Loucy (cell line): ENCODE measurements at regions not wholly inside any gene's neighbourhood (a gene's known extent, or its start where the extent isn't known, plus 50 kb on each side); places are given as distances from the start of the nearest gene placed in this dataset.

Experiments
- H2AFZ ChIP-seq: fragments of 200-600 bp; sonication (generic); 2 replicates; pipeline ENCODE4 v1.6.0; 2016; ENCODE audit warnings: antibody characterized with exemption, mild to moderate bottlenecking, low read length, moderate library complexity
- H3F3A ChIP-seq: fragments of 200-600 bp; 2 replicates; pipeline ENCODE4 v1.6.0; 2016; ENCODE audit warnings: antibody characterized with exemption, low read depth, mild to moderate bottlenecking
- H3K27me3 ChIP-seq: fragments of 200-600 bp; sonication (generic); 2 replicates; pipeline ENCODE4 v1.6.1; 2014; ENCODE audit warnings: low read length, mild to moderate bottlenecking; ENCODE audit not compliant: insufficient read depth, poor library complexity, severe bottlenecking
- H3K36me3 ChIP-seq: fragments of 200-600 bp; sonication (generic); 2 replicates; pipeline ENCODE4 v1.6.1; 2016; ENCODE audit warnings: low read length; ENCODE audit not compliant: insufficient read depth
- H3K4me1 ChIP-seq: fragments of 200-600 bp; sonication (generic); 2 replicates; pipeline ENCODE4 v1.5.1; 2014; ENCODE audit warnings: low read length, mild to moderate bottlenecking; ENCODE audit not compliant: insufficient read depth, poor library complexity, severe bottlenecking
- H3K4me2 ChIP-seq: fragments of 200-600 bp; sonication (generic); 2 replicates; pipeline ENCODE4 v1.6.0; 2014; ENCODE audit warnings: antibody characterized with exemption, low read length, low read depth, mild to moderate bottlenecking; ENCODE audit not compliant: poor library complexity, severe bottlenecking
- H3K4me3 ChIP-seq: fragments of 200-600 bp; sonication (generic); 2 replicates; pipeline ENCODE4 v1.5.1; 2014; ENCODE audit warnings: low read length, mild to moderate bottlenecking, mixed read lengths; ENCODE audit not compliant: poor library complexity, severe bottlenecking
- H3K79me2 ChIP-seq: fragments of 200-600 bp; sonication (generic); 2 replicates; pipeline ENCODE4 v1.6.1; 2014; ENCODE audit warnings: low read length; ENCODE audit not compliant: insufficient read depth
- H3K9ac ChIP-seq: fragments of 200-600 bp; sonication (generic); 2 replicates; pipeline ENCODE4 v1.6.0; 2014; ENCODE audit warnings: mild to moderate bottlenecking, low read depth, low read length, moderate library complexity; ENCODE audit not compliant: poor library complexity, severe bottlenecking
- H3K9me2 ChIP-seq: fragments of 200-600 bp; sonication (generic); replicated peaks from 2 replicates; pipeline ENCODE4 v1.6.1; 2016; ENCODE audit warnings: low read depth, low read length, mixed read lengths
- H3K9me3 ChIP-seq: fragments of 200-600 bp; sonication (generic); 2 replicates; pipeline ENCODE4 v1.6.1; 2014; ENCODE audit warnings: mild to moderate bottlenecking, antibody characterized with exemption, low read length, low read depth; ENCODE audit not compliant: insufficient read depth
- H4K20me1 ChIP-seq: fragments of 200-600 bp; sonication (generic); 2 replicates; pipeline ENCODE4 v1.6.0; 2014; ENCODE audit warnings: antibody characterized with exemption, low read length, mild to moderate bottlenecking; ENCODE audit not compliant: insufficient read depth, poor library complexity, severe bottlenecking
- EZH2phosphoT487 ChIP-seq: fragments of 200-600 bp; IDR thresholded peaks from 2 replicates; pipeline ENCODE4 v1.6.1; 2018; ENCODE audit warnings: antibody characterized with exemption, mild to moderate bottlenecking, moderate library complexity, borderline replicate concordance
- TF ChIP-seq, protein P1 (sequence below): fragments of 200-600 bp; sonication (generic); conservative IDR thresholded peaks from 2 replicates; pipeline ENCODE4 v1.5.1; 2014; ENCODE audit warnings: mild to moderate bottlenecking, antibody characterized with exemption, low read length

DNA sequence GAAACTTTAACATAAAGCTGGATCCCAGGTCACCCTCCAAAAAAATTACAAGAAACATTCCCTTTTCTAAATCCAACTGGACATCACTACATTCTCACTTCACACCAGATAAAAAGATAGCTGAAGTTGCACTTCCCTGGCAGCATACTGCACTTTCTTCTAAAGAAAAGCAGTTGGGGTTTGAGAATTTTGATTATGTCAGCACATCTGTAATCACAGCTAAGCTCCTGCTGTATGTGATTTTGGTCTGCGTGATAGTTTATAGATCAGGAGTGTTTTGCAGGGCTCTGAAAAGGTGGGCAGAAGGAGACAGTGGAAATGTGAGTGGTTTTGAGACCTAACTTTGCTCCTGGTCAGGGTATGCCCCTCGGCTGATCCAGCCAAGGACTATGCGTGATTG lies 199.1 kb upstream of the AKR1E2 start:
- Histone ChIP-seq H3K9me3 (no peaks in the 10 kb centered on the region), H3K4me3 (no peak overlapping the region), H3K9ac (no peak overlapping the region), H4K20me1 (no peaks in the 10 kb centered on the region), H2AFZ (no peak overlapping the region), H3K9me2 (no peaks in the 10 kb centered on the region), H3K36me3 (no peaks in the 10 kb centered on the region), H3K79me2 (no peaks in the 10 kb centered on the region), H3K27me3 (no peaks in the 10 kb centered on the region), H3K4me2 (no peak overlapping the region), H3K4me1 (no peaks in the 10 kb centered on the region), H3F3A (no peaks in the 10 kb centered on the region)
- TF ChIP-seq, protein P1, sequence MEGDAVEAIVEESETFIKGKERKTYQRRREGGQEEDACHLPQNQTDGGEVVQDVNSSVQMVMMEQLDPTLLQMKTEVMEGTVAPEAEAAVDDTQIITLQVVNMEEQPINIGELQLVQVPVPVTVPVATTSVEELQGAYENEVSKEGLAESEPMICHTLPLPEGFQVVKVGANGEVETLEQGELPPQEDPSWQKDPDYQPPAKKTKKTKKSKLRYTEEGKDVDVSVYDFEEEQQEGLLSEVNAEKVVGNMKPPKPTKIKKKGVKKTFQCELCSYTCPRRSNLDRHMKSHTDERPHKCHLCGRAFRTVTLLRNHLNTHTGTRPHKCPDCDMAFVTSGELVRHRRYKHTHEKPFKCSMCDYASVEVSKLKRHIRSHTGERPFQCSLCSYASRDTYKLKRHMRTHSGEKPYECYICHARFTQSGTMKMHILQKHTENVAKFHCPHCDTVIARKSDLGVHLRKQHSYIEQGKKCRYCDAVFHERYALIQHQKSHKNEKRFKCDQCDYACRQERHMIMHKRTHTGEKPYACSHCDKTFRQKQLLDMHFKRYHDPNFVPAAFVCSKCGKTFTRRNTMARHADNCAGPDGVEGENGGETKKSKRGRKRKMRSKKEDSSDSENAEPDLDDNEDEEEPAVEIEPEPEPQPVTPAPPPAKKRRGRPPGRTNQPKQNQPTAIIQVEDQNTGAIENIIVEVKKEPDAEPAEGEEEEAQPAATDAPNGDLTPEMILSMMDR, result no peak
- TF ChIP-seq EZH2phosphoT487, result no peak

DNA sequence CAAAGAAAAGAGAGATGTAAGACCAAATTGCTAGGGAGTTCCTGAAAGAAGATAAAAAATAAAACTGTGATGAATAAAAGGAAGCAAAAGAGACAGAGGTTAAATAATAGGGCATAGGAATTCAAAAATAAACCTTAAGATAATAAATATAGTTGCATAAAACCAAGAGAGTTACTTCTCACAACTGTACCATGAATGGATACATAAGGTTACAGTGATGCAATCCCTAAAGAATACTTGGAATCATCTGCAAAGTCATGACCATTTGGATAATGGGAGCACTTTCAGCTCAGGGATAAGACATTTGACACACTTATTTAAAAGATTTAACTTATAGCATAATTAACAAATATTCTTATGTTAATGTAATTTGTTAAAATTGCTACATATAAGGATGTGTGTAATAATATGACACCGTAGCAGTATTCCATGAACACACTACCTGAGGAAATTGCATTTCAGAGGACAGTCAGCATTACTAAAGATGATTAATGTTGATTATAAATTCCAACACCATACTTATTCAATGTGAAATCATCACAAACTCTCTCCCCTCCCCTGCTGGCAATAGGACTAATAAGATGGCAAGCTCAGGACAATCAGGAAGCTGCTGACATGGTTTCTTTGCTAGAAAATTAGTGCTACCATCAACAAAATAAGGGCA lies 202.1 kb upstream of the AKR1E2 start:
- Histone ChIP-seq H3K9me2 (no peaks in the 10 kb centered on the region), H3F3A (no peaks in the 10 kb centered on the region), H3K4me2 (no peak overlapping the region), H3K9me3 (no peaks in the 10 kb centered on the region), H3K4me1 (no peaks in the 10 kb centered on the region), H3K27me3 (no peaks in the 10 kb centered on the region), H2AFZ (no peak overlapping the region), H4K20me1 (no peaks in the 10 kb centered on the region), H3K36me3 (no peaks in the 10 kb centered on the region), H3K79me2 (no peaks in the 10 kb centered on the region), H3K4me3 (no peak overlapping the region), H3K9ac (no peak overlapping the region)
- TF ChIP-seq, protein P1, result no peak
- TF ChIP-seq EZH2phosphoT487, result no peak

DNA sequence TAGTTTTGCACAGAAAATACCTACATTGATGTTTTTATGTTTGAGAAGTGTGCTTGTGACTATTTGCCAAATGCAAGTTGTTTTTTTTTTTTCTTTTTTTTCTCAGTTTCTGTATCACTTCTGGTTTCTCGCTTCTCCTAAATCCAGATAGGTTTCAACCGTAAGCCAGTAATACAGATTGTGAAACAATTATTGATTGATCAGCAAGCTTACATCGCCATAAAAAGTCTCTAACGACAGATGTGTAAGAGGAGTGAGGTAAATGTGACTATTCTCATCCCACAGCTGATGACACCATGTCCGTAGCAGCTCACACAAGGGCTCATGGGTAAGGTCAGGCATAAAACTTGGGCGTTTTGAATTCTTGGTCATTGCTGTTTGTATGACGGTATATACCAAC lies 202.8 kb upstream of the AKR1E2 start:
- Histone ChIP-seq H3F3A (no peaks in the 10 kb centered on the region), H2AFZ (no peak overlapping the region), H4K20me1 (no peaks in the 10 kb centered on the region), H3K9ac (no peak overlapping the region), H3K9me3 (no peaks in the 10 kb centered on the region), H3K4me3 (no peak overlapping the region), H3K27me3 (no peaks in the 10 kb centered on the region), H3K79me2 (no peaks in the 10 kb centered on the region), H3K9me2 (no peaks in the 10 kb centered on the region), H3K4me2 (no peak overlapping the region), H3K4me1 (no peaks in the 10 kb centered on the region), H3K36me3 (no peaks in the 10 kb centered on the region)
- TF ChIP-seq, protein P1, result no peak
- TF ChIP-seq EZH2phosphoT487, result no peak
